ENCODE measurements at regions not wholly inside any gene's neighbourhood (a gene's known extent, or its start where the extent isn't known, plus 50 kb on each side); places are given as distances from the start of the nearest gene placed in this dataset.

GRCh38 chr3:81864272-81864671 is 102.8 kb upstream of the GBE1 start:
- no peak overlapping the region for H4K91ac ChIP-seq (ENCODE audit: low read depth, low read length)
- no peak overlapping the region for H4K8ac ChIP-seq (ENCODE audit: low read depth, low read length)
- H2BK5ac ChIP-seq (ENCODE audit: low read depth, low read length, poor library complexity): no peak overlapping the region
- no peaks in the 10 kb centered on the region for H3K27me3 ChIP-seq (ENCODE audit: insufficient read depth, low read length)
- no peaks in the 10 kb centered on the region for H3K36me3 ChIP-seq (ENCODE audit: control insufficient read depth in 1 of 2, insufficient read depth in 2 of 2, low read length in 2 of 2)
- no peak overlapping the region for H2BK12ac ChIP-seq (ENCODE audit: low read length)
- H3K18ac ChIP-seq (ENCODE audit: low read length): no peak overlapping the region
- no peaks in the 10 kb centered on the region for H3K79me2 ChIP-seq (ENCODE audit: control insufficient read depth, insufficient read depth, low read length, poor library complexity)
- H3K14ac ChIP-seq (ENCODE audit: low read length): no peak overlapping the region
- H2AK5ac ChIP-seq (ENCODE audit: low read length): no peak overlapping the region
- peaks cover 0 to 6% of the 10 kb centered on the region in 2 experiments for H3K4me1 ChIP-seq (ENCODE audit: control insufficient read depth in 1 of 2, insufficient read depth in 2 of 2, low read length in 2 of 2)
- no peak overlapping the region for H3K27ac ChIP-seq (ENCODE audit: low read depth, low read length)
- H3K9me3 ChIP-seq (ENCODE audit: insufficient read depth, low read depth, low read length): no peaks in the 10 kb centered on the region
- no peak overlapping the region for H2AFZ ChIP-seq (ENCODE audit: insufficient read depth, low read length, poor library complexity)
- H3K79me1 ChIP-seq (ENCODE audit: low read length): no peaks in the 10 kb centered on the region
- WGBS (ENCODE audit: extremely low coverage, insufficient coverage, insufficient read length): no CpG with 5 or more reads among the region's 7 CpGs
- H4K12ac ChIP-seq (ENCODE audit: low read depth, low read length): no peak overlapping the region
- no peak overlapping the region for H2BK120ac ChIP-seq (ENCODE audit: insufficient read depth, low read length, poor library complexity)
- no peak overlapping the region for H3K9ac ChIP-seq (ENCODE audit: low read length)
- DNase-seq: no peak
- H3K23ac ChIP-seq (ENCODE audit: low read length): no peak overlapping the region
- H3K4me3 ChIP-seq (ENCODE audit: low read depth, low read length): no peak overlapping the region
- H3K4ac ChIP-seq (ENCODE audit: low read depth, low read length): no peak overlapping the region
- no peak overlapping the region for H3K4me2 ChIP-seq (ENCODE audit: low read length)

- Histone ChIP-seq H3K4me1 (ENCODE audit: control insufficient read depth in 1 of 2, insufficient read depth in 2 of 2, low read length in 2 of 2) (peaks cover 0 to 6% of the 10 kb centered on the region in 2 experiments), H2BK12ac (ENCODE audit: low read length) (no peak overlapping the region), H3K23ac (ENCODE audit: low read length) (no peak overlapping the region), H2BK5ac (ENCODE audit: low read depth, low read length, poor library complexity) (no peak overlapping the region), H4K91ac (ENCODE audit: low read depth, low read length) (no peak overlapping the region), H3K4me2 (ENCODE audit: low read length) (no peak overlapping the region), H3K18ac (ENCODE audit: low read length) (no peak overlapping the region), H3K79me2 (ENCODE audit: control insufficient read depth, insufficient read depth, low read length, poor library complexity) (no peaks in the 10 kb centered on the region), H3K27ac (ENCODE audit: low read depth, low read length) (no peak overlapping the region), H3K14ac (ENCODE audit: low read length) (no peak overlapping the region), H2BK120ac (ENCODE audit: insufficient read depth, low read length, poor library complexity) (no peak overlapping the region), H3K4me3 (ENCODE audit: low read depth, low read length) (no peak overlapping the region), H3K4ac (ENCODE audit: low read depth, low read length) (no peak overlapping the region), H2AFZ (ENCODE audit: insufficient read depth, low read length, poor library complexity) (no peak overlapping the region), H3K36me3 (ENCODE audit: control insufficient read depth in 1 of 2, insufficient read depth in 2 of 2, low read length in 2 of 2) (no peaks in the 10 kb centered on the region), H4K8ac (ENCODE audit: low read depth, low read length) (no peak overlapping the region), H3K9me3 (ENCODE audit: insufficient read depth, low read depth, low read length) (no peaks in the 10 kb centered on the region), H2AK5ac (ENCODE audit: low read length) (no peak overlapping the region), H3K27me3 (ENCODE audit: insufficient read depth, low read length) (no peaks in the 10 kb centered on the region), H3K9ac (ENCODE audit: low read length) (no peak overlapping the region), H3K79me1 (ENCODE audit: low read length) (no peaks in the 10 kb centered on the region), H4K12ac (ENCODE audit: low read depth, low read length) (no peak overlapping the region)
- WGBS (ENCODE audit: extremely low coverage, insufficient coverage, insufficient read length): no CpG with 5 or more reads among the region's 4 CpGs
- DNase-seq: no peak
Observed at GRCh38 chr3:81863756-81864155, 102.3 kb upstream of the GBE1 start.

- Histone ChIP-seq H2BK5ac (ENCODE audit: low read depth, low read length, poor library complexity) (no peak overlapping the region), H3K27me3 (ENCODE audit: insufficient read depth, low read length) (no peaks in the 10 kb centered on the region), H4K8ac (ENCODE audit: low read depth, low read length) (no peak overlapping the region), H3K36me3 (ENCODE audit: control insufficient read depth in 1 of 2, insufficient read depth in 2 of 2, low read length in 2 of 2) (no peaks in the 10 kb centered on the region), H2BK120ac (ENCODE audit: insufficient read depth, low read length, poor library complexity) (no peak overlapping the region), H4K91ac (ENCODE audit: low read depth, low read length) (no peak overlapping the region), H2BK12ac (ENCODE audit: low read length) (no peak overlapping the region), H2AFZ (ENCODE audit: insufficient read depth, low read length, poor library complexity) (no peak overlapping the region), H3K4ac (ENCODE audit: low read depth, low read length) (no peak overlapping the region), H3K79me1 (ENCODE audit: low read length) (no peaks in the 10 kb centered on the region), H3K79me2 (ENCODE audit: control insufficient read depth, insufficient read depth, low read length, poor library complexity) (no peaks in the 10 kb centered on the region), H3K4me1 (ENCODE audit: control insufficient read depth in 1 of 2, insufficient read depth in 2 of 2, low read length in 2 of 2) (peaks cover 0 to 6% of the 10 kb centered on the region in 2 experiments), H3K4me3 (ENCODE audit: low read depth, low read length) (no peak overlapping the region), H3K9me3 (ENCODE audit: insufficient read depth, low read depth, low read length) (no peaks in the 10 kb centered on the region), H3K27ac (ENCODE audit: low read depth, low read length) (no peak overlapping the region), H3K4me2 (ENCODE audit: low read length) (no peak overlapping the region), H3K23ac (ENCODE audit: low read length) (no peak overlapping the region), H3K14ac (ENCODE audit: low read length) (no peak overlapping the region), H4K12ac (ENCODE audit: low read depth, low read length) (no peak overlapping the region), H2AK5ac (ENCODE audit: low read length) (no peak overlapping the region), H3K9ac (ENCODE audit: low read length) (no peak overlapping the region), H3K18ac (ENCODE audit: low read length) (no peak overlapping the region)
- no peak for DNase-seq
- WGBS (ENCODE audit: extremely low coverage, insufficient coverage, insufficient read length): no CpG with 5 or more reads among the region's 1 CpG
Observed at GRCh38 chr3:81861593-81861992, 100.1 kb upstream of the GBE1 start.

GRCh38 chr3:81859524-81859923 is 98.1 kb upstream of the GBE1 start:
- H4K8ac ChIP-seq (ENCODE audit: low read depth, low read length): no peak overlapping the region
- no peak overlapping the region for H3K9ac ChIP-seq (ENCODE audit: low read length)
- no CpG with 5 or more reads among the region's 1 CpG for WGBS (ENCODE audit: extremely low coverage, insufficient coverage, insufficient read length)
- no peak overlapping the region for H3K14ac ChIP-seq (ENCODE audit: low read length)
- H3K4me1 ChIP-seq (ENCODE audit: control insufficient read depth in 1 of 2, insufficient read depth in 2 of 2, low read length in 2 of 2): no peaks in the 10 kb centered on the region
- no peaks in the 10 kb centered on the region for H3K36me3 ChIP-seq (ENCODE audit: control insufficient read depth in 1 of 2, insufficient read depth in 2 of 2, low read length in 2 of 2)
- H3K4ac ChIP-seq (ENCODE audit: low read depth, low read length): no peak overlapping the region
- DNase-seq: no peak
- H2BK5ac ChIP-seq (ENCODE audit: low read depth, low read length, poor library complexity): no peak overlapping the region
- no peaks in the 10 kb centered on the region for H3K9me3 ChIP-seq (ENCODE audit: insufficient read depth, low read depth, low read length)
- H3K27me3 ChIP-seq (ENCODE audit: insufficient read depth, low read length): no peaks in the 10 kb centered on the region
- no peak overlapping the region for H4K12ac ChIP-seq (ENCODE audit: low read depth, low read length)
- no peaks in the 10 kb centered on the region for H3K79me2 ChIP-seq (ENCODE audit: control insufficient read depth, insufficient read depth, low read length, poor library complexity)
- H3K4me3 ChIP-seq (ENCODE audit: low read depth, low read length): no peak overlapping the region
- no peak overlapping the region for H4K91ac ChIP-seq (ENCODE audit: low read depth, low read length)
- no peak overlapping the region for H3K4me2 ChIP-seq (ENCODE audit: low read length)
- H3K18ac ChIP-seq (ENCODE audit: low read length): no peak overlapping the region
- no peak overlapping the region for H3K27ac ChIP-seq (ENCODE audit: low read depth, low read length)
- no peak overlapping the region for H2BK120ac ChIP-seq (ENCODE audit: insufficient read depth, low read length, poor library complexity)
- H3K23ac ChIP-seq (ENCODE audit: low read length): no peak overlapping the region
- H3K79me1 ChIP-seq (ENCODE audit: low read length): no peaks in the 10 kb centered on the region
- no peak overlapping the region for H2BK12ac ChIP-seq (ENCODE audit: low read length)
- no peak overlapping the region for H2AFZ ChIP-seq (ENCODE audit: insufficient read depth, low read length, poor library complexity)
- no peak overlapping the region for H2AK5ac ChIP-seq (ENCODE audit: low read length)

Data from trophoblast cell (in vitro differentiated cells and primary cell).